RWPE1 (cell line): ENCODE measurements at regions not wholly inside any gene's neighbourhood (a gene's known extent, or its start where the extent isn't known, plus 50 kb on each side); places are given as distances from the start of the nearest gene placed in this dataset.

Experiments used
- CTCF ChIA-PET: fragments of 350-600 bp; sonication (Branson Sonifier 250); formaldehyde crosslinking; extraction: SDS; loops from one replicate; lab custom pipeline; 2021; lab: Yijun Ruan, JAX
- POLR2A ChIA-PET: fragments of 400-600 bp; formaldehyde crosslinking; extraction: SDS; loops from one replicate; lab custom pipeline; 2020; ENCODE audit warnings: antibody characterized with exemption; ENCODE audit not compliant: low non-redundant PET; lab: Yijun Ruan, JAX
- DNase-seq: peaks from one replicate; pipeline ENCODE4 v3.0.0; 2012; ENCODE audit warnings: low spot score
- H3K27ac ChIP-seq: fragments of 450-650 bp; 2 replicates; pipeline ENCODE4 v1.5.1; 2017
- TF ChIP-seq, protein P1 (sequence below): fragments of 450-650 bp; conservative IDR thresholded peaks from 2 replicates; pipeline ENCODE4 v1.5.1; 2017; ENCODE audit warnings: low read depth, mild to moderate bottlenecking

DNA sequence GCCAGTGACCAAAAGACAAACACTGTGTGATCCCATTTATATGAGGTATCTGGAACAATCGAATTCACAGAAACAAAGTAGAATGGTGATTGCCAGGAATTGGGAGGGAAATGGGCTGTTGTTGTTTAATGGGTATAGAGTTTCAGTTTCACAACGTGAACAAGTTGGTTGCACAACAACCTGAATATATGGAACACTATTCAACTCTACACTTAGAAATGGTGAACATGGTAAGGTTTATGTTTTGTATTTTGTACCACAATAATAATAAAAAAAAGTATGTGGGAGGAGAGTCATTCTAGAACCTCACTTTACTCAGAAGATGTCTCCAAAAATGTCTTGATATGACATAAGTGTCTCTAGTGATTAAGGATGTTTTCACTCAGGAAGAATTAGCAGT lies 85.2 kb upstream of the SGCE start:
- POLR2A ChIA-PET: no interaction called here
- CTCF ChIA-PET: no interaction called here
- TF ChIP-seq, protein P1, sequence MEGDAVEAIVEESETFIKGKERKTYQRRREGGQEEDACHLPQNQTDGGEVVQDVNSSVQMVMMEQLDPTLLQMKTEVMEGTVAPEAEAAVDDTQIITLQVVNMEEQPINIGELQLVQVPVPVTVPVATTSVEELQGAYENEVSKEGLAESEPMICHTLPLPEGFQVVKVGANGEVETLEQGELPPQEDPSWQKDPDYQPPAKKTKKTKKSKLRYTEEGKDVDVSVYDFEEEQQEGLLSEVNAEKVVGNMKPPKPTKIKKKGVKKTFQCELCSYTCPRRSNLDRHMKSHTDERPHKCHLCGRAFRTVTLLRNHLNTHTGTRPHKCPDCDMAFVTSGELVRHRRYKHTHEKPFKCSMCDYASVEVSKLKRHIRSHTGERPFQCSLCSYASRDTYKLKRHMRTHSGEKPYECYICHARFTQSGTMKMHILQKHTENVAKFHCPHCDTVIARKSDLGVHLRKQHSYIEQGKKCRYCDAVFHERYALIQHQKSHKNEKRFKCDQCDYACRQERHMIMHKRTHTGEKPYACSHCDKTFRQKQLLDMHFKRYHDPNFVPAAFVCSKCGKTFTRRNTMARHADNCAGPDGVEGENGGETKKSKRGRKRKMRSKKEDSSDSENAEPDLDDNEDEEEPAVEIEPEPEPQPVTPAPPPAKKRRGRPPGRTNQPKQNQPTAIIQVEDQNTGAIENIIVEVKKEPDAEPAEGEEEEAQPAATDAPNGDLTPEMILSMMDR: no peak
- DNase-seq: no peak
- H3K27ac ChIP-seq: no peak overlapping the region

DNA sequence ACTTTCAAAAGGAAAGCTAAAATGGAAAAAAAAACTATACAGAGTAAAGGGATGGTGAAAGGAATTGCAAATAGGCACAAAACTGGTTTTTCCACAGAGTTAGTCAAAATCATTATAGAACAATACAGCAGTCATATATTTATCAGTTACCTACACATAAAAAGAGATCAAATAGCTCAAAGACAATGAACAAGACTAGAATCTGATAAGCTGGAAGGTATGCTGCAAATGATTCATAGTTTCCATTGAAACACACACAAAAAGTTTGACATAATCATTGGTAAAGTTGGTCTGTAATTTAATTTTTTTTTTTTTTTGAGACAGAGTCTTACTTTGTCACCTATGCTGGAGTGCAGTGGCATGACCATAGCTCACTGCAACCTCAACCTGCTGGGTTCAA lies 92.4 kb upstream of the SGCE start:
- no peak for DNase-seq
- ChIA-PET CTCF (interaction anchor here (0.7 kb wide), 1 partner anchor 99 kb away, joined by 3 read pairs; no protein-coding TSS in a partner anchor), POLR2A (no interaction called here)
- H3K27ac ChIP-seq: no peak overlapping the region
- TF ChIP-seq, protein P1: no peak

DNA sequence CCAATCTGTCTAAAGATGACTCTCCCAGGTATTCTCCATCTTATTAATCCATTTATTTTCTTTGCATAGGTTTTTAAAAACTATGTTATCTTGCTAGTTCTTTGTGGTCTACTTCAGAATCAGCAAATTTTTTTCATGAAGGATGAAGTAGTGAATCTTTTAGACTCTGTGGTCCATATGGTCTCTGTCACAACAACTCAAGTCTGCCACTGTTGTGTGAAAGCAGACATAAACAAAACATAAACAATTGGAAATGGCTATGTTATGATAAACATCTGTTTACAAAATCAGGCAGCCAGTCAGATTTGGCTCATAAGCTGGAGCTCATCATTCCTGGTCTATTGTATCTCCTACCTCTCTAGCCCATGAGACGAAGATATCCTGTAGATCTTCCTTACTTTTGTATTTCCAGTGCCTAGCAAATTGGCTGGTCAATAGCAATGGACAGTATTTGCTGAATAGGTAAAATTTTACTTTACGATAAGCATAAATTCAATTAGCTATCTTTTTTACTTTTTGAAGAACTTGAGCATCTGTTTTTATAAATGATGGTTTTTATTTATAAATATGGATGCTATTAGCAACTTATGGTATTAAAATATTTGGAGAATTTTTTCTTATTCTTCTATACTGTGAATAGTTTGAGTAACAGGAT lies 104.6 kb upstream of the SGCE start:
- POLR2A ChIA-PET: no interaction called here
- H3K27ac ChIP-seq: no peak overlapping the region
- DNase-seq: no peak
- TF ChIP-seq, protein P1: no peak
- CTCF ChIA-PET: no interaction called here

DNA sequence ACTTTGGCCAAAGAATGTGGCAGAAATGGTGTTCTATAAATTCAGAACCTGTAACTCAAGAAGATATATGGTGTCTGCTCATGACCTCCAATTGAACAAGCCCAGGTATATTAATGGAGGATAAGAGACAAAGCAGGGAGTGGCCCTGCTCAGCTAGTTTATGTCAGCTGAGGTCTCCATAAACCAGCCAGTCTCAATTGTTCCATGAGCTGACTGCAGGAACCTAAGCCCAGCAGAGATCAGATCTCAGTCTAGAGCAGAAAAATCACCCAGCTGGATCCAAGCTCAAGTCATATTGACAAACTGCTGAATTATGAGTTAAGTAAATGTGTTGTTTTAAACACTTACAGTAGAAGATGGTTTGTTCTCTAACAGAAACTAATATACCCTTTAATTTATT lies 105.5 kb upstream of the SGCE start:
- no peak for DNase-seq
- ChIA-PET CTCF (interaction anchor here (0.6 kb wide), 1 partner anchor 928 kb away, joined by 3 read pairs; no protein-coding TSS in a partner anchor), POLR2A (no interaction called here)
- no peak overlapping the region for H3K27ac ChIP-seq
- TF ChIP-seq, protein P1: no peak

DNA sequence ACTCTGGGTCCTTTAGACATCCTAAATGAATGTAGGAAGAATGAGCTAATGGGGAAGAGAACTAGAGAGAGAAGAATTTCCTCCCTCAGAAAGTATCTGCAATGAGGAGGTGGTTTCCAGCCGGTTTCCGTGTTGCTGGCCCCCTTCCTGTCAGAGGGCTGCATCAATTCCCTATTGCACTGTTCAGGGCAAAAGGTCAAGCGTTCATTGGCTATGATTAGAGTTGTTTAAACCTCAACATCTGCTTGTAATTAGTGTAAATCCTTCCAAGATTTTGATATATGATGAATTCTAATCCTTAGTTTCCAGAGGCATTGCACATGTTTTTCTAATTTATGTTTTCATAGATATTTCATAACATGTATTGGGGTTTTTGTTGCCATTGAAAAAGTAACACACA lies 107.3 kb upstream of the SGCE start:
- CTCF ChIA-PET: no interaction called here
- no peak for DNase-seq

DNA sequence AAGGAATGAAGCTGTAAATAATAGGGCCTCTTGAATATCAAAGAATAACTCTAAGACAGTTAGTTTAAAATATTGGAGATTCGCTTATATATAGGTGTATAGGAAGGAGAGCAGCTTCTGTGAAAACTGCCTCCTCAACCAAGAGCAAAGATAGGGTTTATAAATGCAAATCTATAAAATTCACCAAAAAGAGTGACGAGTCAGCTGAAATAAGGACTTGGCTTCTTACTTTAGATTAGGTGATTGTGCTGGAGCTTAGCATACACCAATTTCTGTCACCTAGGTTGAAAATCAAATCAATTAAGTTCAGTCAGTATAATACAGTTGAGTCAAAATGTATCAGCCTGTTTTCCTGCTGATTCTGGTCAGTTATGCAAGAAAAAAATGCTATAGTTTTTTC lies 113.8 kb upstream of the SGCE start:
- CTCF ChIA-PET: interaction anchor here (0.6 to 0.8 kb wide), 2 partner anchors 481 to 627 kb away, joined by 3 to 4 read pairs; no protein-coding TSS in a partner anchor
- no peak for DNase-seq
- TF ChIP-seq, protein P1: no peak
- H3K27ac ChIP-seq: no peak overlapping the region
- POLR2A ChIA-PET: no interaction called here

More for the DNA sequence above, 107.3 kb upstream of the SGCE start:
- no peak overlapping the region for H3K27ac ChIP-seq
- POLR2A ChIA-PET: no interaction called here
- TF ChIP-seq, protein P1: no peak
